CMK (cell line): ENCODE measurements at regions not wholly inside any gene's neighbourhood (a gene's known extent, or its start where the extent isn't known, plus 50 kb on each side); places are given as distances from the start of the nearest gene placed in this dataset.

Source experiments
- DNase-seq: peaks from one replicate; pipeline ENCODE4 v3.0.0-alpha.2; 2010; ENCODE audit warnings: low read depth

GRCh38 chr6:16078064-16078463 is 50.8 kb upstream of the MYLIP start:
- DNase-seq, result no peak

GRCh38 chr6:16069671-16070070 is 59.2 kb upstream of the MYLIP start:
- no peak for DNase-seq

DNA sequence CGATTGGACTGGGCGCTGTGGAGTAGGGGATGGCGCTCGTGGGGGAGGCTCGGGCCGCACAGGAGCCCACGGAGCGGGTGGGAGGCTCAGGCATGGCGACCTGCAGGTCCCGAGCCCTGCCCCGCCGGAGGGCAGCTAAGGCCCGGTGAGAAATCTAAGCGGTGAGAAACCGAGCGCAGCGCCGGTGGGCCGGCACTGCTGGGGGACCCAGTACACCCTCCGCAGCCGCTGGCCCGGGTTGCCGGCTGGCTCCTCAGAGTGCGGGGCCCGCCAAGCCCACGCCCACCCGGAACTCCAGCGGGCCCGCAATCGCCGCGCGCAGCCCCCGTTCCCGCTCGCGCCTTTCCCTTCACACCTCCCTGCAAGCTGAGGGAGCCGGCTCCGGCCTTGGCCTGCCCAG is 59.7 kb upstream of the MYLIP start:
- no peak for DNase-seq

- no peak for DNase-seq
These were observed 61.3 kb upstream of the MYLIP start for GRCh38 chr6:16067568-16067967.

- DNase-seq, result no peak
These were observed 64.2 kb upstream of the MYLIP start for GRCh38 chr6:16064671-16065072.

- no peak for DNase-seq
These were observed 65.3 kb upstream of the MYLIP start for GRCh38 chr6:16063580-16063979.

DNA sequence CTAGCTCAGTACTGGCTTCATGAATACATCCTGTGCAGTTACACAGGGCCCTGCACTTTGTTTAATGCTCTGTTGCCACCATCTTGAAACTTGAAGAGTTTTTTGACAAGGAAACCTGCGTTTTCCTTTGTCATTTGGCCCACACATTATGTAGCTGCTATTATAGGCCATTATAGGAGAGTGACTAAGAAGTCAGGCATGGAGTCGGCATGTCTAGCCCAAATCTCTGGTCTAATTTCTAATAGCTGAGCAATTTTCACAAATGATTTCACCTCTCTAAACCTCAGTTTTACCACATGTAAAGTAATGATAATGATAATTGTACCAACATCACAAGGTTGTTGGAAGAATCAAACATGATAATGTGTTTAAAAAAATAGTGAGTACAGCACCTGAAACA is 67.1 kb upstream of the MYLIP start:
- no peak for DNase-seq

- no peak for DNase-seq
These were observed 68.8 kb upstream of the MYLIP start for GRCh38 chr6:16060039-16060438.

DNA sequence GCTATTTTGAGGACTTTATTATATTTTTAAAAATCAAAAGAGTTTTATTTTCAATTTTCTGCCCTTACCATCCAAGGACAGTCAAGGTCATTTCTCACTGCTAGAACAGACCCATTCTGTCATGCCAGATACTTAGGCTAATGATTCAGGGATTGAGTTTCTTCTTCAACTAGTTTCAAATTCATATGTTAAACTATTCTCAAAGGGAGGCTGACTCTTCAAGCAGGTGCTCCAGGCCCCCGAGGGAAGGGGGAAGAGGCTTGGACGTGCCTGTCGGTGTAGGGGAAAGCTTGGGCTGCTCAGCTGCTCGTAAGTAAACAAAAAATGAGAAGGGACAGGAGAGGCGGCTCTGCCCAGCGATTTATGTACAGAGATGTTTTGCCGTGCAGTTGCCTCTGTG is 69.4 kb upstream of the MYLIP start:
- no peak for DNase-seq

DNA sequence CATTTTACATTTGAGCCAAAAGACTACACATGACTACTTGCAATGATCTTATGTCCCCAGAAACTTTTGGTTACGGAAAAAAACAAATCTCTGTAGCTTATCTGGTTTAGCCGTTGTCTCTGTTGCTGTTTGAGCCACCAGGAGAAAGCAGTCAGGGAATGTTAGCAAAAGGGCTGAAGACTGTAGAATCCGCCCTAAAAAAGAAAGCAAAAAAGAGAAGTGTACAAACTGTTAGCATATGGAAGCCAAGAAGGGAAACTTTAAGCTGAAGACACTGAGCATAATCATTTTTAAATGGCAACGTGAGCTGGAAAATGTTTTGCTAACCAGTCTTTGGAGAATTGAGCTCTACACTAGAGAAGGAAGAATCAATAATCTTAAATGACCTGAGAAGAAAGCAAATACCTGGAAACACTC is 69.9 kb upstream of the MYLIP start:
- no peak for DNase-seq

DNA sequence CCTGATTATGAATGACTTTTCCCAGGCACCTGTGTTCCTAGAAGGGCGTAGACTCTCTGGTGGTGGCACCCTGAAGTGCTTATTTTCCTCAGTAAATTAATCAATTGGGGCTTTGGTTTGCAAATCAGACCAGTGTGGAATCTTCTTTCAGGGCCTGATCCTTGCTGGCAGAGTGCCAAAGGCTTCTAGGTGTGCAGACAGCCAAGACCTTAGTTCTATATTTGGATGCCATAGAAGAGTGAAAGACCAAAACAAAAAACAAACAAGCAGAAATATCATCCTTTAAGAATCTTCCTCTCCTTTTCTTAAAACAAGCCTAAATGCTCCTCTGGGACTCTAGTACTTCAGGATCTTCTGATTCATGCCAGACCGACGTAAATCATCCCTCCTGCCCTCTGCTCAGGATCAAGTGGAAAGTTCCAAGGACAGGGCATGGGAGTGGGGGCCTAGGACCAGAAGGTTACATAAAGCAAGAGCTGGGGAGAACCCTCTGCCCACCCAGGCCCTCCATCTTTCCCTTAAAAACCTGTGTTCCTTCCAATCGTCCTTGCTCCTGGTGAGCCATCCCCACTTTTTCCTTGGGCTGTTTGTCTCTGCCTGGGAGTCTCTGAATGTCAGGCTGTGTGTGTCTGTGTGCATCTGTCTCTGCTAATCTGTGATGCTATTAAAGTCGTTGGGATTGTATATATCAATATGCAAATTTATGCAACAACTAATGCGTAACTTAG is 70.5 kb upstream of the MYLIP start:
- DNase-seq, result no peak

- DNase-seq, result no peak
These were observed 71.4 kb upstream of the MYLIP start for GRCh38 chr6:16057446-16057845.

- no peak for DNase-seq
These were observed 72.5 kb upstream of the MYLIP start for GRCh38 chr6:16056263-16056870.

DNA sequence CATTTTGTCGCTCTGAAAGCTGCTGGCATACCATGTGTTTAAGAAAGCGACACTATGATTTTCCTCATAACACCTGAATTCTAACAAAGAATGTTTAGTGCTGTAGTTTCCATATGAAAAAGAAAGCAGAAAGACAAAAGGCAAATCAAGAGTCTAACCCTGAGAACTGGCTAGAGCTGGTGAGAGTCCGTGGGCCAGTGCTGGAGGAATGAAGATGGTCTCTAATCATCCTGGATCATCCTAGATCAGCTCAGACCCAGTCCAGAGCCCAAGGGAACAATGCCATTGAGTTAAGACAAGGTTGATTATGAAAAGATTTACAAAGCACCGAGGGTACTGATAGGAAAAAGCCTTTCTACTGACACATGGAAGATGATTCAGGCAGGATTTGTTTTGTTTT is 73.0 kb upstream of the MYLIP start:
- no peak for DNase-seq

DNA sequence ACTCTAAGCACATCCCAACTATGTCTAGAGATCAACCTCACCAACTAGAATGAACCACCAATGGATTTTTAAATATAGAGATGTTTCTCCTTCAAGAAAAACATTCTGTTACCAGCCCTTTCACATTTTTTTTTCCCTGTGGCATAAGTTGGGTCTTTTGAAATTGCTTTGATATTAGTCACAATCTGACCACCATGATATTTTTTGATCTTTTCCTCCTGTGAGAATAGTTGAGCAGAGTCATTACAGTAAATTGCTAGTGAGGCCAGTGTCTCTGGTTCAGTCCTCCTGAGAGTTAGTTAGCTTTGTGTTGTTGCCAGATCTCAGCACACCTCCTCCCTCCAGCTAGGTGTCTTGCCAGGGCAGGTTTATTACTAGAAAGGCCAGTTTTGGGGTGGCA is 79.7 kb upstream of the MYLIP start:
- no peak for DNase-seq

DNA sequence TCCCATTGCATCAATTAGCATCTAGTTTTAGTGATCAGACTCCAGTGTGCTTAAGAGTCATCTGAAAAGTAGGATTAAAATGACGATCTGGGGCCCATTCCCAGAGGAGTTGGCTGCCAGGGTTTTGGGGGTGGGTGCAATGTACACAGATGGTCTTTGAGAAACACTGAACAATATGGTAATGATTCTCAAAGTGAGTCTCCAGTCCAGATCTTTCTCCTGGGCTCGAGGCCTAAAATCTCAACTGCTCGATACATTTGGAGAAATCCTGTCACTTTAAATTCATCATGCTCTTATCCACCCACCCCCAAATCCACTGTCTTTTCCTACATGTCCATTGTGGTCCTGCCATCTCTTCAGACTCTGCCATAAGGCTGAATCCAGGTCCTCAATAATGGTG is 80.7 kb upstream of the MYLIP start:
- DNase-seq, result no peak

DNA sequence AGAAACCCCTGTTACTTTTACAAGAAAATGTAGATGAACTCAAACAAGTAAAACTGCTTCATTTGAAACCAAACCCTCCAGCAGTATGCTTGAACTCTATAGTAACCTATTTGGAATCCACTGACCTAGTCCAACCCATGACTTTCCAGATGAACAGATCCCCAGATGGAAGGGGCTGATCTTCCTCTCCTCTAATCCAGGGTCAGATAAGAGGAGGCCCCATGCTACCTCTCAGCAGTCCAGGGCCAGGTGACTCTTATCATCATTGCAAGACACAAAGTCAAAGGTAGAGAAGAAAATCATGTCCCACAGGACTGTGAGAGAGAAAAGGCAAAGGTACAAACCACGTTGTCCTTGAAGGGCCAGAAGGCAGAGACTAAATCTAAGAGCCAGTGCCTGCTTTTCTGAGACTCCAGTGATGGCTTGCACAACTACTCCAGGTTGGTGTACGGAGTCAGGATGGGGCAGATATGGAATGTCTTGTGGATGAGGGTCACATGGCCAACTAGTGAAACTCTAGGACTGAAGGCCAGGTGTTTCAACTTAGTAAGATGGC is 81.4 kb upstream of the MYLIP start:
- no peak for DNase-seq

DNA sequence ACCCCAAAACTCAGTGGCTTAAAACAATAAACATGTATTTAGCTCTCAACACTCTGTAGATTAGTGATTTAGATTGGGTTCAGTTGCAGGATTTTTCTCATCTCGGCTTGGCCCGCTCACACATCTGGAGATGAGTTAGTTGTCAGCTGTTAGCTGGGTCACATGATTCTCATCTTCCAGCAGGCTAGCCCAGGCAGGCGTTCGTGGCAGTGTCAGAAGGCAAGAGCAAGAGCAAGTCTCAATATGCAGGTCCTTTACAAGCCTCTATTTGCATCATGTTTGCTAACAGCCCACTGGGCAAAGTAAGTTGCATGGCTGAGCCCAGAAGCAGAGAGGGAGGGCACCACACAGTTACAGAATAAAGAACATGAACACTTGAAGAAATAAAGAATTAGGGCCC is 83.6 kb upstream of the MYLIP start:
- no peak for DNase-seq

DNA sequence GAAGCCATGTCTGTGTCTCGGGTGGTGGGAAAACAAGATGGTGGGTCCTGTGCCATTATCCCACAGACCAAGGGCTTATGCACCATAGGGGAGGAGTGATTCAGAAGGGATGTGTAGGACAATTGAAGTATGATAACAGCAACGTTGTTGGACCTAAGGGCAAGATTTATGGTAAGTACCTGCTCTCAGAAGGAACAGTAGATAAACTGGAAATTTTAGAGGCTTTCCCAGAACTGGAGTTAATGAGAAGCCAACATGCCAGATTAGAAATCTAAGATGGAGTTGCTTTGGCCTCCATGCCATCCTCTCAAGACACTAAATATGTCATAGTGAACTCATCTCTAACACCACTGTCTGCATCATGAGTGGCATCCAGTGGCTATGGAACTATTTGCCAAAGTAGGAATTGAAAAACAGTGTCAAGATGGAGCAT is 84.7 kb upstream of the MYLIP start:
- no peak for DNase-seq

- no peak for DNase-seq
These were observed 85.4 kb upstream of the MYLIP start for GRCh38 chr6:16043171-16044135.

DNA sequence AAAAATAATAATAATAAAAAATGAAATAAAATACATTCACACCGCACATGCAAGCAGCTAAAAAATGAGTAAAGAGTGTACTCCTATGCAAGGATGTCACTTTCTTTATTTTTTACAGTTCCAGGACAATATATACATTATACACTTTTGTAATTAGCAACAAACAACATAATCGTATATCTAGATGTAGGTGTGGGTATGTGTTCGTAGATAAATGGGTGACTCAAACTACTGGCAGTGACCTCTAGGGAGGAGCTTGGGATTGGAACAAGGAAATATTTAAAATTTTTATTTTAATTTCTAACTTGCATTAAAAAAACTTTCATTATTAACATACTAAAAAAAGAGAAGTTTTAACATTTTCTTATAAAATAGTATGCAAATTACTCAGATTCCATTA is 86.1 kb upstream of the MYLIP start:
- no peak for DNase-seq

DNA sequence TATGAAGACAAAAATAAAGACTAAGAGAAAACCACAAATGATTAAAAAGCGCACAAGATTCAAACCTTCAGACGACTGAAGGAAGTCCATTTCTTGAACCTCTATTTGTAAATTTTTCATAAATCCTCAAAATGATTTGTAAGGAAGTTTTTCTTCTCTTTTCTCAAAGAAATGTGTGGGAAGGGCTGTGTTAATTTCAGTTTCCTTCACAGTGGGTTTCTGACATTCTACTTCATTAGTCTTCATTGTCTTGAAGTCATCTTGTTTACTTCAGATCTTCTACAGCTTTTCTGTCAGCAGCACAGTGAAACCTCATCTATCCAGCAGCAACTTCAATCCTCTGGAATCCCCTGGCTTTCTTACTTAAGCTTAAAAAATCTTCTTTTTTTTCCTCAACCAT is 87.6 kb upstream of the MYLIP start:
- DNase-seq, result no peak

- no peak for DNase-seq
These were observed 88.3 kb upstream of the MYLIP start for GRCh38 chr6:16040628-16040974.
